ENCODE measurements at regions not wholly inside any gene's neighbourhood (a gene's known extent, or its start where the extent isn't known, plus 50 kb on each side); places are given as distances from the start of the nearest gene placed in this dataset.

- 30 to 51% methylated on average over 1 of the region's 1 CpG for WGBS, 2 experiments
- Histone ChIP-seq H3K36me3 (ENCODE audit: control insufficient read depth, insufficient read depth, low read length) (no peaks in the 10 kb centered on the region), H3K4me1 (ENCODE audit: control insufficient read depth, insufficient read depth, low read length) (no peaks in the 10 kb centered on the region), H3K9me3 (ENCODE audit: control insufficient read depth, low read length) (no peaks in the 10 kb centered on the region), H3K4me3 (ENCODE audit: insufficient read depth, low read depth, low read length) (no peak overlapping the region), H3K27me3 (ENCODE audit: control insufficient read depth, insufficient read depth, low read length, poor library complexity, severe bottlenecking) (no peaks in the 10 kb centered on the region), H3K27ac (ENCODE audit: insufficient read depth, low read depth, low read length, poor library complexity, severe bottlenecking) (no peak overlapping the region)
Observed at GRCh38 chr1:79796434-79796833, 789.9 kb upstream of the ADGRL4 start.

DNA sequence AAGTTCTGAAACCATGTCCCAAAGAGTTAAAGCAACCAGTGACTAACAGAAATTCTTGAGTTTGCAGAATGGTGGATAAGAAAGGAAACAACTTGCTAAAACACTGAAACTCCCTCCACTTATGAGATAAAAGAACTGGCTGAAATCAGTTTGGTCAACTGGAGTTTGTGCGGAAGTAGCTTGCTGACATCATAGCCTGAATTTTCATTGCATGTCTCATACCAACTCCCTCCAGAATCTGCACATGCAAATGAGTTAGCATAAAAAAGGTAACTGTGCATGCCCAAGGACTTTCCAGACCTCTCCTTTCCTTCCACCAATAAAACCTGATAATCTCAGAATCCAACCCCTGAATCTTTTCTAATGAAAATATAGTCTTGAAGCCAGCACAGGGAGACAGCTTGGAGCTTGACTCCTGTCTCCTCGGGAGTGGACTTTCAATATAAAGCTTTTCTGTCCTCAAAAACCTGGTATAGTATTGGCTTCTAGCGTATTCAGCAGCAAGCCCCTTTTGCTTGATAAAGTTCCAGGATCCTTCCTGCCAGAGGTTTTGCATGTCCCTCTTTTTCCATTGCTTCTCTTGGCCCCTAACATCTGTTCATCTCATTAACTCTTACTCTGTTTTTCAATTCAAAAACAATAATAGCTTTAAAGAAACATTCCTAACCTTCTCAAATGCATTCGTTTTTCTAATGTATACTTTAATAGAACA is 785.8 kb upstream of the ADGRL4 start:
- Histone ChIP-seq H3K4me3 (ENCODE audit: insufficient read depth, low read depth, low read length) (no peak overlapping the region), H3K27me3 (ENCODE audit: control insufficient read depth, insufficient read depth, low read length, poor library complexity, severe bottlenecking) (no peaks in the 10 kb centered on the region), H3K4me1 (ENCODE audit: control insufficient read depth, insufficient read depth, low read length) (no peaks in the 10 kb centered on the region), H3K9me3 (ENCODE audit: control insufficient read depth, low read length) (no peaks in the 10 kb centered on the region), H3K36me3 (ENCODE audit: control insufficient read depth, insufficient read depth, low read length) (no peaks in the 10 kb centered on the region), H3K27ac (ENCODE audit: insufficient read depth, low read depth, low read length, poor library complexity, severe bottlenecking) (no peak overlapping the region)
- 56 to 62% methylated on average over 4 of the region's 4 CpGs for WGBS, 2 experiments

- Histone ChIP-seq H3K27me3 (ENCODE audit: control insufficient read depth, insufficient read depth, low read length, poor library complexity, severe bottlenecking) (no peaks in the 10 kb centered on the region), H3K9me3 (ENCODE audit: control insufficient read depth, low read length) (no peaks in the 10 kb centered on the region), H3K27ac (ENCODE audit: insufficient read depth, low read depth, low read length, poor library complexity, severe bottlenecking) (no peak overlapping the region), H3K4me1 (ENCODE audit: control insufficient read depth, insufficient read depth, low read length) (no peaks in the 10 kb centered on the region), H3K4me3 (ENCODE audit: insufficient read depth, low read depth, low read length) (no peak overlapping the region), H3K36me3 (ENCODE audit: control insufficient read depth, insufficient read depth, low read length) (no peaks in the 10 kb centered on the region)
- 94 to 98% methylated on average over 3 of the region's 5 CpGs for WGBS, 2 experiments
Observed at GRCh38 chr1:79791488-79792218, 785.1 kb upstream of the ADGRL4 start.

DNA sequence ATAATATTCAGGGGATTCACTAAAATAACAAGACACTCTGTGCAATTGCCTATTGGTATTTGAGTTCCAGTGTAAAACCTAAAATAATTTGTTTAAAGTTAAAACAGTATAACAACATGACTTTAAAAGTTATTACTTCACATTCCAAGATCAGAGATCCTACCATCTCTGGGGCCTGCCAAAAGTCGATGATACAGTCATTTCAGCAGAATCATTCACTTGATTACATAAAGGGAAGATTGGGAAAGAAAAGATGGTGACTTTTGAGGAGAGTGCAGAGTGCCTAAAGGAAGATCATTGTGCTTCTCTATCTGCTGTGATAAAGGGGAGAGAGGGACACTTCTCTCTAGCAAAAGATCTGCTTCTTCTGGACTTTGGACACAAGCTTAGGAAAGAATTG is 784.4 kb upstream of the ADGRL4 start:
- no peaks in the 10 kb centered on the region for H3K4me1 ChIP-seq (ENCODE audit: control insufficient read depth, insufficient read depth, low read length)
- no peak overlapping the region for H3K27ac ChIP-seq (ENCODE audit: insufficient read depth, low read depth, low read length, poor library complexity, severe bottlenecking)
- no peaks in the 10 kb centered on the region for H3K9me3 ChIP-seq (ENCODE audit: control insufficient read depth, low read length)
- 100% methylated on average over 1 of the region's 1 CpG for WGBS, 2 experiments
- no peaks in the 10 kb centered on the region for H3K36me3 ChIP-seq (ENCODE audit: control insufficient read depth, insufficient read depth, low read length)
- H3K27me3 ChIP-seq (ENCODE audit: control insufficient read depth, insufficient read depth, low read length, poor library complexity, severe bottlenecking), result no peaks in the 10 kb centered on the region
- no peak overlapping the region for H3K4me3 ChIP-seq (ENCODE audit: insufficient read depth, low read depth, low read length)

- Histone ChIP-seq H3K27me3 (ENCODE audit: control insufficient read depth, insufficient read depth, low read length, poor library complexity, severe bottlenecking) (no peaks in the 10 kb centered on the region), H3K27ac (ENCODE audit: insufficient read depth, low read depth, low read length, poor library complexity, severe bottlenecking) (no peak overlapping the region), H3K4me1 (ENCODE audit: control insufficient read depth, insufficient read depth, low read length) (no peaks in the 10 kb centered on the region), H3K9me3 (ENCODE audit: control insufficient read depth, low read length) (no peaks in the 10 kb centered on the region), H3K4me3 (ENCODE audit: insufficient read depth, low read depth, low read length) (no peak overlapping the region), H3K36me3 (ENCODE audit: control insufficient read depth, insufficient read depth, low read length) (no peaks in the 10 kb centered on the region)
- 98 to 100% methylated on average over 2 to 3 of the region's 4 CpGs for WGBS, 2 experiments
Observed at GRCh38 chr1:79787631-79788030, 781.1 kb upstream of the ADGRL4 start.

GRCh38 chr1:79785964-79786363 is 779.4 kb upstream of the ADGRL4 start:
- H3K27me3 ChIP-seq (ENCODE audit: control insufficient read depth, insufficient read depth, low read length, poor library complexity, severe bottlenecking), result no peaks in the 10 kb centered on the region
- H3K9me3 ChIP-seq (ENCODE audit: control insufficient read depth, low read length), result no peaks in the 10 kb centered on the region
- no peak overlapping the region for H3K27ac ChIP-seq (ENCODE audit: insufficient read depth, low read depth, low read length, poor library complexity, severe bottlenecking)
- WGBS, 2 experiments, result 100% methylated on average over 1 of the region's 1 CpG; no CpG with 5 or more reads in 1 of the 2 experiments
- no peak overlapping the region for H3K4me3 ChIP-seq (ENCODE audit: insufficient read depth, low read depth, low read length)
- H3K4me1 ChIP-seq (ENCODE audit: control insufficient read depth, insufficient read depth, low read length), result no peaks in the 10 kb centered on the region
- H3K36me3 ChIP-seq (ENCODE audit: control insufficient read depth, insufficient read depth, low read length), result no peaks in the 10 kb centered on the region

- Histone ChIP-seq H3K27ac (ENCODE audit: insufficient read depth, low read depth, low read length, poor library complexity, severe bottlenecking) (no peak overlapping the region), H3K4me1 (ENCODE audit: control insufficient read depth, insufficient read depth, low read length) (no peaks in the 10 kb centered on the region), H3K4me3 (ENCODE audit: insufficient read depth, low read depth, low read length) (no peak overlapping the region), H3K36me3 (ENCODE audit: control insufficient read depth, insufficient read depth, low read length) (no peaks in the 10 kb centered on the region), H3K27me3 (ENCODE audit: control insufficient read depth, insufficient read depth, low read length, poor library complexity, severe bottlenecking) (no peaks in the 10 kb centered on the region), H3K9me3 (ENCODE audit: control insufficient read depth, low read length) (no peaks in the 10 kb centered on the region)
- 96 to 99% methylated on average over 3 to 4 of the region's 4 CpGs for WGBS, 2 experiments
Observed at GRCh38 chr1:79785561-79785960, 779.0 kb upstream of the ADGRL4 start.

GRCh38 chr1:79781261-79781660 is 774.7 kb upstream of the ADGRL4 start:
- Histone ChIP-seq H3K36me3 (ENCODE audit: control insufficient read depth, insufficient read depth, low read length) (no peaks in the 10 kb centered on the region), H3K27me3 (ENCODE audit: control insufficient read depth, insufficient read depth, low read length, poor library complexity, severe bottlenecking) (no peaks in the 10 kb centered on the region), H3K9me3 (ENCODE audit: control insufficient read depth, low read length) (no peaks in the 10 kb centered on the region), H3K4me3 (ENCODE audit: insufficient read depth, low read depth, low read length) (no peak overlapping the region), H3K4me1 (ENCODE audit: control insufficient read depth, insufficient read depth, low read length) (no peaks in the 10 kb centered on the region), H3K27ac (ENCODE audit: insufficient read depth, low read depth, low read length, poor library complexity, severe bottlenecking) (no peak overlapping the region)
- 94 to 98% methylated on average over 2 to 3 of the region's 3 CpGs for WGBS, 2 experiments

GRCh38 chr1:79777481-79778219 is 771.1 kb upstream of the ADGRL4 start:
- Histone ChIP-seq H3K4me3 (ENCODE audit: insufficient read depth, low read depth, low read length) (no peak overlapping the region), H3K9me3 (ENCODE audit: control insufficient read depth, low read length) (no peaks in the 10 kb centered on the region), H3K27me3 (ENCODE audit: control insufficient read depth, insufficient read depth, low read length, poor library complexity, severe bottlenecking) (no peaks in the 10 kb centered on the region), H3K4me1 (ENCODE audit: control insufficient read depth, insufficient read depth, low read length) (no peaks in the 10 kb centered on the region), H3K27ac (ENCODE audit: insufficient read depth, low read depth, low read length, poor library complexity, severe bottlenecking) (no peak overlapping the region), H3K36me3 (ENCODE audit: control insufficient read depth, insufficient read depth, low read length) (no peaks in the 10 kb centered on the region)
- WGBS, 2 experiments, result 93 to 98% methylated on average over 2 of the region's 2 CpGs

DNA sequence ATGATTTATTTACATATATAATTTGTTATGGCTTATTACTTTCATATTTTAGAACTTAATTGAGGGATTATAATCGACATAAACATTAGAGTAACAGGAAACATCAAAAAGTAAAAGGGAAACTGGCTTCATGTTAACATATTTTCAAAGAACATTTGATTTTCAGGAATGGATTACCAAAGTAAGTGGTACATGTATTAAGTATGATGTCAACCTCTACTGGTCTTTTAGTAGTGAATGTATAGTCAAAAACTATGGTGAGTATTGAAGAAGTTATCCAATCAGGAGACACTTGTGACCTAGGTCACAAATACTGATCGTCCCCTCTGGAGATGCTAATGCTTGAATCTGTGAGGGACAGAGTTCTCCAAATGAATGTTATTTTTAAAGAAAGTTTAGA is 768.9 kb upstream of the ADGRL4 start:
- 91 to 92% methylated on average over 1 of the region's 2 CpGs for WGBS, 2 experiments

More for the DNA sequence above, 768.9 kb upstream of the ADGRL4 start:
- H3K9me3 ChIP-seq (ENCODE audit: control insufficient read depth, low read length), result no peaks in the 10 kb centered on the region
- no peaks in the 10 kb centered on the region for H3K27me3 ChIP-seq (ENCODE audit: control insufficient read depth, insufficient read depth, low read length, poor library complexity, severe bottlenecking)
- no peak overlapping the region for H3K27ac ChIP-seq (ENCODE audit: insufficient read depth, low read depth, low read length, poor library complexity, severe bottlenecking)
- H3K4me3 ChIP-seq (ENCODE audit: insufficient read depth, low read depth, low read length), result no peak overlapping the region
- H3K4me1 ChIP-seq (ENCODE audit: control insufficient read depth, insufficient read depth, low read length), result no peaks in the 10 kb centered on the region
- H3K36me3 ChIP-seq (ENCODE audit: control insufficient read depth, insufficient read depth, low read length), result no peaks in the 10 kb centered on the region
